ENCODE measurements at regions not wholly inside any gene's neighbourhood (a gene's known extent, or its start where the extent isn't known, plus 50 kb on each side); places are given as distances from the start of the nearest gene placed in this dataset.
"Not testable (repeated sequence)": the region's sequence is repeated elsewhere in the genome, so short reads cannot be mapped to it uniquely, and the experiment has no call there.

DNA sequence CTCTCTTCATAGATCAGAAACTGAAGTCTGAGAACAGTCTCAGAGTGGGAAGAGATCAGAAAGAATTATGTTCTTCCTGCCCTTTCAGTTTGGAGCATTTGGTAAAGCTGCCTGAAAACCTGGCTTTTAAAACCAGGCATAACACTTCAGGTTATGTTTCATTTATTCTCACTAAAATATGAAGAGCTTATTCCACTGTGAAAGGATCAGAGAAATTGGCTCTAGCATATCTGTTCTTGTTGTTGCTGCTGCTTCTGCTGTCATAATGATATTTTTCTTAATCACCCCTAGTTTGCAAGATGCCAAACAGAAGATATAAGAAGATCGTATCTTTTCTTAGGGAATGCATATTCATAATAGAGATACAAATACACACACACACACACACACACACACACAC, 476.9 kb downstream of the XIRP2 start:
- DNase-seq (ENCODE audit: low read depth, low spot score), result no peak

DNA sequence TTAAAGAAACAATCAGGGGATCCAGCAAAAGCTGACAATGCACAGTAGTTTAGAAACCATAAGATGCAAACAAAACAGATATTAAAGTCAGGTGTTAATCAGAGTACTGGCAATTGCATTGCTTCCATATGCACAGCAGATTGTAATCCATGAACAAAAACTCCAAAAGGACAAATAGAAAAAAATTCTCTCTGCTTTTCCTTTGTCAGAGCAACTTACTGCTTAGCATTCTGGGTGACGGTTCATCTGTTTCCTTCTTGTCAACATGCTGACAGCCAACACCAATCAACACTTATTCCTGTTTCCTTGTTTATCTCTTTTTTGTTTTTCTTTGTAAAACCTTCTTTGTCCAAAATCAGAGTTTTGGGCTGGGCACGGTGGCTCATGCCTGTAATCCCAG, 473.1 kb downstream of the XIRP2 start:
- DNase-seq (ENCODE audit: low read depth, low spot score), result no peak

DNA sequence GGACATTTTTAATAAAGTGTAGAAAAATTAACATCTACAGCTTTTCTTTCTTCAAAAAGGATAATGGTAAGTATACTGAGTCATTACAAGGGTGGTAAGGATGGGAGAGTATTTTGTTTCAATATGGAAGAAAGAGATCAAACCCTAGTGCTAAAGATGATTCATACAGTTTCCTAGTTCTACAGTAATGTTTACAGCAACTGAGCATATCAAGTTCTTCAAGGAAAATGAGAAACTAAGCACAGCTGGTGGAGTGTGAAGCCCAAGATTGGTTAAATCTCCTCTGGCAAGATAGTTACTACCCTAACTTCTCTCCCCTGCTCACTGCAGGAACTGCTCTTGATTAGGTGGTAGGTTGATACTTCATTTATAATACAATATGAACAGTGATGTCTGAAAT, 467.5 kb downstream of the XIRP2 start:
- no peak for DNase-seq (ENCODE audit: low read depth, low spot score)

DNA sequence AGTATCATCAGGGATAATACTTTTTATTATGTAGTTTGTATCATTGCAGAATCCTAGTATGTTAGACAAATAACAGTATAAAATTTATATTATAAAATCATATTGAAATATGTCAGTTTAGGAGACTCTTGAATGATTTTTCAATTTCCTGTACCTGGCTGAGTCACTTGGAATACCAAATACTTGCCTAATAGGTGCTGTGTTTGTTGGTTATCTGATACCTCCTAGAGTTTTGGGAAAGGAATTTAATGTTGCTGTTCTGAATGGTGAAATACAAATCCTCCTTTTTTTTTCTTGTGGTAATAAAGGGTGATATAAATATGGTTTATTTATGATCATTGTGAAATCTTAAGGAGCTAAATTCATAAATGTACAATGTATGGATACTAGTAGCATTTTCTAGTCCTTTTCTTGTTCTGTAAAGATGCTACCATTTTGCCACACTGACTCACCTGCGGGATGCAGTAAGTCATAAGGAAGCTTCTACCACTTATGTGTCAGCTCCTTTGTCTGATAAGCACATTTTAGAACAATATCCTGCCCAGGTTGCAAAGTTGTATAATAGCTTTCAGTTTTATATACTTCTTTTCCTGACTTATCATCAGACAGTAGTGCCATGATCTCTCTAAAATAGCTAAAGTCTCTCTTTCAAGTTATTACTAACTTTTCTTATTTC, 465.5 kb downstream of the XIRP2 start:
- no peak for DNase-seq (ENCODE audit: low read depth, low spot score)

DNA sequence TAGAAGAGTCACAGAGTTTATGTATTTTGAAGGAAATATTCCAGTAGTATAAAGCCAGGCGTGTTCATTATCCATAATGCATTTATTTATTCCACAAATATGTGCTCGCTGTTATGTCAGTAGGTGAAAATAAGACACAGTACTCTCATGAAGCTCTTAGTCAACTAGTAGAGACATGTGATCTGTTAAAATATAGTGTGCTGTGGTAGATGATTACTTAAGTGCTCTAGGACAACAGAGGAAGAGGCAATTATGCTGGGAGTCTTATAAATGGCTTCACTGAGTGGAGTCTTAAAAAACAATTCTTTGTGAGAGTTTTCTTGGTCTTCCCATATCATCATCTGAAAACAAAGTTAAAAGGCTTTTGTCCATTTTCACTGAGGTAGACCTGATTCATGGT, 457.3 kb downstream of the XIRP2 start:
- no peak for DNase-seq (ENCODE audit: low read depth, low spot score)

DNA sequence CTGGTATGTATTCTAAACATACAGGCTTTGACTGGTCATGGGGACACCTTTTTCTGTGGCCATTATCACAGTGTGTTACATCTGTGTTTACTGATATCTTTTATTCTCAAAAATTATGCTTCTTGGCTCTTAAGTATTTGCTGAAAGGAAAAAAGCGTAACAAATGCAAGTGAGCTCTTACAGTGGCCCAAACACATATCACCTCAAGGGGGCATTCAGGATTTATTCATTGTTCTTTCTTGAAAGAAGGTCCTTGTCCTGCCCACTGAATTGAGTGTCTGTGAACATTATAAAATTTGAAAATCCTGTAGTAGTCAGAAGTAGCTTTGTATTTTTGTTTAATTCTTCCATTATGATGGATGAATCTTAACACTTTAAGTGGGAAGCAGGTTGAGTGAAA, 454.5 kb downstream of the XIRP2 start:
- DNase-seq (ENCODE audit: low read depth, low spot score), result no peak

DNA sequence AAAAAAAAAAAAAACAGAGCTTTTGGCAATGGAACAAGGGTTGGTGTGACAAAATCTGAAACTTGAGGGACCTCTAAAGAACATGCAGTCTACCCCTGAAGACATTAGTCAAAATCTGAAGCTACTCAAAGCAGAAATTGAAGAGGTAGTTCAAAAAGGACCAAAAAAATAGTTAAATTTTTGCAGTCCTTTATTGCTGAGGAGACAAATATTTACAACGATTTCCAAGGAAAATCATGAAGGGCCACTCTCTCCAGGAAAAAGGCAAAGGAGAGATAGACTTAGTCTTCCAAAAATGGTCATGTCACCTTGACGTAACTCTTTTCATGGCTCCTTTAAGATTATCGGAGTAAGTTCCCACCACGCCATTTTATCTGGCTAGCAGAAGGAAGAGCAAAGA, 452.0 kb downstream of the XIRP2 start:
- DNase-seq (ENCODE audit: low read depth, low spot score), result no peak

DNA sequence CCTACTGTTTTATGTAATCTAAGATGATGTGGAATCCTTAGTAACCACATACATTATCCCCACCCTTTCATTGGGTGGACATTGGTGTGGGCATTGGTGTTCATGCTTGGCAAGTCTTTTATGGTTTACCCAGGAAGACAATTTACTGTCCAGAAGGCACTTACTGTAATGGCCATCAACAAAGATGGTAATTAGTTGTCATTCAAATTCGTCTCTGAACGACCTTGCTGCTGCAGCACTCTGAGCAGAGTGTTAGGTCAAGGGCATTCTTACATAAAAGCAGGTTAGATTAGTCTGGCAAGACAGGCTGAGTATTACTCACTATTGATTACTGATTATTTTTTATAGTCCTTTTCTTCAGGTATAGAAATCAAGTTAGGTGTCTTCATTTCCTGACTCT, 447.9 kb downstream of the XIRP2 start:
- DNase-seq (ENCODE audit: low read depth, low spot score), result no peak

DNA sequence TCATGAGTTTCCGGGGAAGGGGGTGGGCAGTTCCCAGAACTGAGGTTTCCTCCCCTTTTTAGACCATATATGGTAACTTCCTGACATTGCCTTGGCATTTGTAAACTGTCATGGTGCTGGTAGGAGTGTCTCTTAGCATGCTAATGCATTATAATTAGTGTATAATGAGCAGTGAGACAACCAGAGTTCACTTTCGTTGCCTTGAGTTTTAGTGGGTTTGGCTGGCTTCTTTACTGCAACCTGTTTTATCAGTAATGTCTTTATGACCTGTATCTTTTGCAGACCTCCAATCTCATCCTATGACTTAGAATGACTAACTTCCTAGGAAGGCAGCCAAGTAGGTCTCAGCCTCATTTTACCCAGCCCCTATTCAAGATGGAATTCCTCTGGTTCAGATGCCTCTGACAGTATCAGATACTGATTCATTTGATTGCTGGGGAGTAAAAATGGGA, 447.3 kb downstream of the XIRP2 start:
- DNase-seq (ENCODE audit: low read depth, low spot score), result no peak

DNA sequence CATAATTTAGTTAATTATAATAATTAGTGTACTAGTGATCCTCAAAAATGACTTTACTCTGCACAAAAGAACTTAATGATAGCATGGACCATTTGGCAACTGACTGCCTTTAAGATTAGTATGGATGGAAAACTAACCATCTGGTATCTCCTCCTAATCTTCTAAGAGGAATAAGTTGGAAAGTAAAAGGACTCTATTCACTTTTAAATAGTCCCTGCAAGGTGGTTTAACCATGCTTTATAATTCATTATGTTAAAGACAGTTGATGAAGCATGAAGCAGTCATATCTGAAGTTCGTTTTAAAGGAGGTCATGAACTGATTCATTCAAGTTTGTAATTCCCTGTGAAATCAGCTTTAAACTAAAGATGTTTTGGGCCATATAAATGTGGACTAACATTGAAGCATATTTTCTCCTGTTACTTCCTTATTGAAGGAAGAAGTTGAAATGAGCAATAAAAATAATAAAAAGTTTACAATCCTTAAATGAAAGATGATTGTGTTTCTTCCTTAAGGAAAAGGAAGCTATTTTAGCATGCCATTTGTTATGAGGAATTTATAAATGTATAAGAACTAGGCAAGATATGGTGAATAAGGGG, 446.0 kb downstream of the XIRP2 start:
- no peak for DNase-seq (ENCODE audit: low read depth, low spot score)

DNA sequence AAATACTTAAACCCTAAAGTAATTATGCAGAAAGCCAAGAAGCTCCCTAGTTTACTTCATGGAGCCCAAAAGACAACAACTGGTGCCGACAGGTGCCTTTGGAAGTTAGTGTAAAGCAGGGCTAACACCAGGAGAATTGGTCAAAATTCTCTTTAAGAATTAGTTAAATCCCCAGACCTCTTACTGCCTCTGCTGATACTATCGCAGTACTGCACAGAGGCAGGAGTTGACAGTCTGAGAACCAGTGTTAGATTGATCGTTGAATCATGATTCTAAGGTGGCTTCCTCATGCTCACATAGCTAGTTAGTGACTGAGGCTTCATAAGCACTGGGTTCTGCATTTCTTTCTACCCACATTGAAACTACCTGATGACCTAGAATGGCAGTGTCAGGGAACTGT, 445.0 kb downstream of the XIRP2 start:
- DNase-seq (ENCODE audit: low read depth, low spot score), result no peak

DNA sequence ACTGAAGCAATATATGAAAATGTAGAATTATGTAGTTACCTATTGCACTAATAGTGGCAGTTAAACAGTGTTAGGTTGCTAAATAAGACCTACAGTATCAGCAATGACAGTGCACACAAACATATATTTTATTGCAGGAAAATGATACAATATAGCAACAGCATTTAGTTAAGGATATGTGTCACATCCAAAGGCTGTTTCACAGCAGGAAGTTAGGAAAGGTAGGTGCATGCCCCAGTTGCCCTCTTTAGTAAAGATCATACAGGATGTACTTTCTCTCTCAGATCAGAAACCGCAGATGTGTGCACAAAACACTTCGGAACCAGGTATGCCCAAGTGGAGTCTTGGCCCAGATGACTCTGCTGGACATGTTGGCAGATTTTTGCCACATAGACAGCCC, 444.1 kb downstream of the XIRP2 start:
- DNase-seq (ENCODE audit: low read depth, low spot score), result no peak

DNA sequence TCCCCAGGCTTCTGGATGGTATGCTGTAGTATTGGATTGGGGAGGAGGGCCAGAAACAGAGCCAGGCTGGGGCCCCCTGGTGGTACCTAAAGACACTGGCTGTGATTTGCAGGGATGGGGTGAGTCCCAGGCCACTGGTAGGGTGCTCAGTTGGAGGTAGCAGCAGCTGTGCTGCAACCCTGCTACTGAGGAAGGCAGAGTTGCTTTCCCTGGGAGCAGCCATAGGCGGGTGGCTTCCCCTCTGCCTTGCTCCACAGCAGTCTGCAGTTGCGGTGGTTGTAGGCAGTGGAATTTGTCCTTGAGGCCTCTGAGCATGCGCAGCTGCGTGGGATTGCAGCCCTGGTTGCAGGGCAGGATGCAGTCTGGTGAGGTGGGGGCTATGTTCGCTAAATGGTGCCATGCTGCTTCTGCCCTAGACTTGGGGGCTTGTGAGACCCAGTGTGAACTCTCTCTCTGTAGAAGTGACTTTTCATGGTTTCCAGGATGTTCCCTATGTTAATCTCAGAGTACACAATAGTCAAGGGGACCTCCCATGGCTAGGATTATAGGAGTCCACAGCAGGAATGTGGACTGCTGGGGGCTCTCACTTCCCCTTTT, 443.5 kb downstream of the XIRP2 start:
- no peak for DNase-seq (ENCODE audit: low read depth, low spot score)

DNA sequence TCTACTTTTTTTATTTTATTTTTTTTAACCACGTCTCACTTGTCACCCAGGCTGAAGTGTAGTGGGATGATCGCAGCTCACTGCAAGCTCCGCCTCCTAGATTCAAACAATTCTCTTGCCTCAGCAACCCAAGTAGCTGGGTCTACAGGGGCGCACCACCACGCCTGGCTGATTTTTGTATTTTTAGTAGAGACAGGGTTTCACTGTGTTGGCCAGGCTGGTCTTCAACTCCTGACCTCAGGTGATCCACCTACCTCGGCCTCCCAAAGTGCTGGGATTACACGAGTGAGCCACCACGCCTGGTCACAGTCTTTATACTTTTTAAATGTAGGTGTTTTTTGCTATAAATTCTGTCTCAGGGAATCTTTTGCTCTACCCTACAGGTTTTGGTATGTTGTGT, 440.5 kb downstream of the XIRP2 start:
- DNase-seq (ENCODE audit: low read depth, low spot score), result not testable (repeated sequence)

DNA sequence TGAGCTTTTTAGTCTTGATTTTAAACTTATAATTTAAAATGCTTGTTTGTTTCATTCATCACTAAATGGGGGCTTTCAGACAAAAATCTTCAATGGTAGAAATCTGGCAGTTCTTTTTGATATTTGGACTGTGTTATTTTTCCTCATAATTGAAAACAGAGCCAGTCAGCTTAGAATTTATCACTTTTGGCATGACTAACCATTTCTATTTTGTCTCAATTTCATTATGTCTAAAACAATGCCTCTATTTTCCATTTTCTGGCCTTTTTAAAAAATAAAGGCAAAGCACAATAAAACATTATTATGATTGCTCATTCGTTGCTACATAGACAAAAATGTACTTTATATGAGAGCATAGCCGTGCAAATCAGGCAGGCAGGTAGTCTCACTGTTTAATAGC, 434.5 kb downstream of the XIRP2 start:
- DNase-seq (ENCODE audit: low read depth, low spot score), result no peak

DNA sequence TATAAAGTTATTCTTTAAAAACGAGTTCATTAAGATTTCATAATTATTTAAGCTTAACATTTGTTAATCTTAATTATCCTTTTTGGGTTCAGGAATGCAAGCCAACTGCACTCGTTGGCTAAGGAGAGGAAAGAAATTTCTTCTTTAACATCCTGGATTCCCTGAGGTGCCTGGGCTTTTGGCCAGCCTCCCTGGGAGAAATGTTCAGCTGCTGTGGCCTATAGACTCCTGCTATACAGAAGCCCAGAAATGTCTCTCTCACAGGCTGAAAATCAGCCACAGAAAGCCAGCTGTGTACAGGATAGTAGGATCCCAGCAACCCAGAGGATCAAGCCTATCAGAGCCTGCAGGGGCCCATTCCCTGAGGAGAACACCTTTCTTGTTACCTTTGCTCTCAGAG, 430.3 kb downstream of the XIRP2 start:
- DNase-seq (ENCODE audit: low read depth, low spot score), result no peak

DNA sequence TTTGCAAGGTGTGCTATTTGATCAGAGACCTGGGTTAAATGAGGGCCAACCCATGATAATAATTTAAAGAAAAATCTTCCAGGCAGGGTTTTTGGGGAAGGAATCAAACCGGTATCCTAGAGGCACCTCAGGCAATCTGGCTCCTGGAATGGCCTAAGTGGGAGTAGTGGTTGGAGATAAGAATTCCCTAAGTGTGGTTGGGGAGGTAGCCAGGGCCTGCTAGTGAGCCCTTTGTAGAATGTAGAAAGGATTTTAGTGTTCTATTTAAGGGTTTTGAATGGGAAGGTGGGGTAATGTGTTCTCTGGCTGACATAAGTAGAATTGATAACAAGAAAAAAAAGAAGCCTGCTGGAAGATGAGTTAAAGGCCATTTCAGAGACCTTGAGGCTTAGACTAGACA, 422.2 kb downstream of the XIRP2 start:
- no peak for DNase-seq (ENCODE audit: low read depth, low spot score)

Measured in brain pericyte (primary cell).